Epithelial cell of proximal tubule (primary cell): ENCODE measurements at regions not wholly inside any gene's neighbourhood (a gene's known extent, or its start where the extent isn't known, plus 50 kb on each side); places are given as distances from the start of the nearest gene placed in this dataset.
"Not testable (repeated sequence)": the region's sequence is repeated elsewhere in the genome, so short reads cannot be mapped to it uniquely, and the experiment has no call there.

ENCODE experiments used
- DNase-seq: peaks from one replicate; pipeline ENCODE4 v3.0.0-alpha.2; 2011; ENCODE audit warnings: low read depth
- H3K4me3 ChIP-seq: 2 replicates; pipeline ENCODE4 v1.5.1; 2011; ENCODE audit warnings: low read depth, mild to moderate bottlenecking, low read length
- CTCF ChIP-seq: conservative IDR thresholded peaks from 2 replicates; pipeline ENCODE4 v1.5.1; 2012; ENCODE audit warnings: low read depth, mild to moderate bottlenecking, low read length

- no peak overlapping the region for H3K4me3 ChIP-seq
- TF ChIP-seq CTCF = no peak
- DNase-seq = no peak
These were observed 158.1 kb upstream of the MAST4 start for GRCh38 chr5:66438087-66438486.

- no peak overlapping the region for H3K4me3 ChIP-seq
- no peak for DNase-seq
- TF ChIP-seq CTCF = no peak
These were observed 157.5 kb upstream of the MAST4 start for GRCh38 chr5:66438696-66439095.

- TF ChIP-seq CTCF = no peak
- DNase-seq = peak; percentile 80
These were observed 156.0 kb upstream of the MAST4 start for GRCh38 chr5:66440202-66440680.

GRCh38 chr5:66441351-66441750 lies 154.8 kb upstream of the MAST4 start:
- TF ChIP-seq CTCF = no peak
- H3K4me3 ChIP-seq = no peak overlapping the region
- no peak for DNase-seq

More at GRCh38 chr5:66440202-66440680, 156.0 kb upstream of the MAST4 start:
- peak overlapping the region; percentile 6 for H3K4me3 ChIP-seq

- no peak overlapping the region for H3K4me3 ChIP-seq
- no peak for TF ChIP-seq CTCF
- DNase-seq = no peak
These were observed 153.2 kb upstream of the MAST4 start for GRCh38 chr5:66442951-66443445.

- H3K4me3 ChIP-seq = no peak overlapping the region
- DNase-seq = no peak
- TF ChIP-seq CTCF = no peak
These were observed 152.6 kb upstream of the MAST4 start for GRCh38 chr5:66443462-66444130.

GRCh38 chr5:66448070-66448469 lies 148.1 kb upstream of the MAST4 start:
- not testable (repeated sequence) for H3K4me3 ChIP-seq, DNase-seq
